HCT116 (cell line): ENCODE measurements at regions not wholly inside any gene's neighbourhood (a gene's known extent, or its start where the extent isn't known, plus 50 kb on each side); places are given as distances from the start of the nearest gene placed in this dataset.

Source experiments
- ATAC-seq: fragments of 200-7000 bp; cut with Tn5 transposase; 2 replicates; pipeline ENCODE4 v1.9.1; 2020; ENCODE audit warnings: mild to moderate bottlenecking, moderate library complexity
- BruUV-seq: library from RNA; stranded (reverse); fragments of 400-500 nt; replicated peaks from 2 replicates; lab custom pipeline; 2021; lab: Mats Ljungman, UMichigan
- CTCF ChIA-PET: fragments of 300-600 bp; sonication (Branson Sonifier 250); formaldehyde crosslinking; loops from one replicate; lab custom pipeline; 2021; ENCODE audit warnings: antibody characterized with exemption; lab: Charles Lee
- POLR2A ChIA-PET: fragments of 300-600, 350-600 bp; sonication (Branson Sonifier 250); formaldehyde crosslinking; loops from one replicate; lab custom pipeline; 2021; ENCODE audit warnings: antibody characterized with exemption; lab: Charles Lee
- RAD21 ChIA-PET, 2 experiments: fragments of 300-600 bp; sonication (Branson Sonifier 250); formaldehyde crosslinking; loops; one replicate each; lab custom pipeline; 2023; ENCODE audit warnings: low total read pairs in 2 of 2; ENCODE audit not compliant: uncharacterized antibody in 2 of 2, unreplicated experiment in 2 of 2, low non-redundant PET in 1 of 2; lab: Charles Lee
- DNase-seq: peaks from one replicate; pipeline ENCODE4 v3.0.0-alpha.2; 2010; ENCODE audit warnings: low read depth, low spot score
- H2AFZ ChIP-seq: fragments of 200-600 bp; shearing (Covaris generic), sonication (generic); 2 replicates; pipeline ENCODE4 v1.6.1; 2017; ENCODE audit warnings: low read depth, mixed run types, mixed read lengths, antibody characterized with exemption, low read length; ENCODE audit not compliant: poor library complexity, severe bottlenecking
- H3K27ac ChIP-seq: 2 replicates; pipeline ENCODE4 v1.5.1; 2012; ENCODE audit warnings: low read depth, low read length
- H3K27me3 ChIP-seq: fragments of 200-600 bp; sonication (generic); 2 replicates; pipeline ENCODE4 v1.6.1; 2016; ENCODE audit warnings: mixed run types, low read length, mixed read lengths; ENCODE audit not compliant: insufficient read depth
- H3K36me3 ChIP-seq, 2 experiments: fragments of 200-500 bp in 1 of 2; fragments of 200-600 bp in 1 of 2; sonication (Bioruptor generic) in 1 of 2; sonication (generic) in 1 of 2; 2 replicates each; pipeline versions ENCODE4 v1.5.1 to v1.6.1; 2014 to 2016; ENCODE audit warnings: low read length in 2 of 2, inconsistent platforms in 1 of 2, mixed read lengths in 1 of 2, mixed run types in 1 of 2; ENCODE audit not compliant: insufficient read depth in 2 of 2, control insufficient read depth in 1 of 2
- H3K4me1 ChIP-seq, 2 experiments: fragments of 200-600 bp in 1 of 2; sonication (generic) in 1 of 2; 2 replicates each; pipeline versions ENCODE4 v1.5.1 to v1.6.1; 2012 to 2017; ENCODE audit warnings: low read length in 2 of 2, inconsistent platforms in 1 of 2, mild to moderate bottlenecking in 1 of 2, mixed read lengths in 1 of 2, mixed run types in 1 of 2, moderate library complexity in 1 of 2; ENCODE audit not compliant: insufficient read depth in 2 of 2, control insufficient read depth in 1 of 2
- H3K4me2 ChIP-seq: fragments of 200-600 bp; sonication (generic); 2 replicates; pipeline ENCODE4 v1.6.1; 2017; ENCODE audit warnings: mixed run types, low read length, mixed read lengths
- H3K4me3 ChIP-seq, 2 experiments: fragments of 200-600 bp in 1 of 2; sonication (generic) in 1 of 2; replicated peaks in 1 of 2; 2 replicates each; pipeline ENCODE4 v1.5.1; 2011 to 2016; ENCODE audit warnings: low read length in 2 of 2, control low read depth in 1 of 2, low read depth in 1 of 2, mild to moderate bottlenecking in 1 of 2, mixed read lengths in 1 of 2, mixed run types in 1 of 2
- H3K79me2 ChIP-seq: fragments of 200-600 bp; sonication (generic); 2 replicates; pipeline ENCODE4 v1.6.1; 2017; ENCODE audit warnings: mild to moderate bottlenecking, mixed run types, low read length, moderate library complexity, mixed read lengths; ENCODE audit not compliant: insufficient read depth
- H3K9ac ChIP-seq: fragments of 200-600 bp; sonication (generic); 2 replicates; pipeline ENCODE4 v1.6.1; 2016; ENCODE audit warnings: low read length, mixed read lengths
- H3K9me2 ChIP-seq: fragments of 200-600 bp; sonication (generic), shearing (Covaris generic); 2 replicates; pipeline ENCODE4 v1.6.1; 2017; ENCODE audit warnings: mixed run types, mild to moderate bottlenecking, moderate library complexity; ENCODE audit not compliant: insufficient read depth
- H3K9me3 ChIP-seq, 2 experiments: fragments of 200-500 bp in 1 of 2; fragments of 200-600 bp in 1 of 2; sonication (Bioruptor generic) in 1 of 2; sonication (generic) in 1 of 2; 2 replicates each; pipeline ENCODE4 v1.6.1; 2014 to 2017; ENCODE audit warnings: low read length in 2 of 2, mixed read lengths in 2 of 2, inconsistent platforms in 1 of 2, low read depth in 1 of 2, mild to moderate bottlenecking in 1 of 2, mixed run types in 1 of 2, moderate library complexity in 1 of 2; ENCODE audit not compliant: control insufficient read depth in 1 of 2, insufficient read depth in 1 of 2
- H4K20me1 ChIP-seq: fragments of 200-600 bp; sonication (generic), shearing (Covaris generic); 2 replicates; pipeline ENCODE4 v1.6.1; 2017; ENCODE audit warnings: mixed run types, mild to moderate bottlenecking, moderate library complexity; ENCODE audit not compliant: insufficient read depth
- CBX3 ChIP-seq: IDR thresholded peaks from 2 replicates; pipeline ENCODE4 v1.6.1; 2012; ENCODE audit warnings: low read depth
- CEBPB ChIP-seq: IDR thresholded peaks from 2 replicates; pipeline ENCODE4 v1.6.1; 2012; ENCODE audit warnings: low read depth
- EGR1 ChIP-seq: IDR thresholded peaks from 2 replicates; pipeline ENCODE4 v1.6.1; 2012; ENCODE audit warnings: low read depth
- ELF1 ChIP-seq: IDR thresholded peaks from 2 replicates; pipeline ENCODE4 v1.6.1; 2012; ENCODE audit warnings: low read depth, borderline replicate concordance
- JUND ChIP-seq: IDR thresholded peaks from 2 replicates; pipeline ENCODE4 v1.6.1; 2012
- MAX ChIP-seq: IDR thresholded peaks from 2 replicates; pipeline ENCODE4 v1.6.1; 2012
- POLR2A ChIP-seq: IDR thresholded peaks from 2 replicates; pipeline ENCODE4 v1.7.0; 2011; ENCODE audit warnings: borderline replicate concordance; ENCODE audit not compliant: insufficient read depth, insufficient read length; ENCODE audit errors: extremely low read depth
- SIN3A ChIP-seq: IDR thresholded peaks from 2 replicates; pipeline ENCODE4 v1.6.1; 2012; ENCODE audit warnings: low read depth
- SP1 ChIP-seq: IDR thresholded peaks from 2 replicates; pipeline ENCODE4 v1.6.1; 2012; ENCODE audit warnings: low read depth
- TCF7L2 ChIP-seq: IDR thresholded peaks from 2 replicates; pipeline ENCODE4 v1.7.0; 2011; ENCODE audit warnings: borderline replicate concordance, inconsistent platforms; ENCODE audit not compliant: insufficient read depth, insufficient read length; ENCODE audit errors: extremely low read depth
- YY1 ChIP-seq: IDR thresholded peaks from 2 replicates; pipeline ENCODE4 v1.6.1; 2011; ENCODE audit warnings: low read length, low read depth, moderate library complexity, mild to moderate bottlenecking; ENCODE audit not compliant: insufficient replicate concordance; ENCODE audit errors: extremely low read depth
- ZFX ChIP-seq: fragments of 450-650 bp; IDR thresholded peaks from 2 replicates; pipeline ENCODE4 v1.6.1; 2017
- intact Hi-C: fragments of 100-400 bp; cut with micrococcal nuclease; formaldehyde crosslinking; loops from 2 replicates; pipeline ENCODE4 v1.10.0; 2022
- TF ChIP-seq, protein P1 (sequence below): IDR thresholded peaks from 2 replicates; pipeline ENCODE4 v1.6.1; 2011; ENCODE audit warnings: mild to moderate bottlenecking, low read length, moderate library complexity; ENCODE audit not compliant: insufficient replicate concordance; ENCODE audit errors: extremely low read depth

- TF ChIP-seq, protein P1, sequence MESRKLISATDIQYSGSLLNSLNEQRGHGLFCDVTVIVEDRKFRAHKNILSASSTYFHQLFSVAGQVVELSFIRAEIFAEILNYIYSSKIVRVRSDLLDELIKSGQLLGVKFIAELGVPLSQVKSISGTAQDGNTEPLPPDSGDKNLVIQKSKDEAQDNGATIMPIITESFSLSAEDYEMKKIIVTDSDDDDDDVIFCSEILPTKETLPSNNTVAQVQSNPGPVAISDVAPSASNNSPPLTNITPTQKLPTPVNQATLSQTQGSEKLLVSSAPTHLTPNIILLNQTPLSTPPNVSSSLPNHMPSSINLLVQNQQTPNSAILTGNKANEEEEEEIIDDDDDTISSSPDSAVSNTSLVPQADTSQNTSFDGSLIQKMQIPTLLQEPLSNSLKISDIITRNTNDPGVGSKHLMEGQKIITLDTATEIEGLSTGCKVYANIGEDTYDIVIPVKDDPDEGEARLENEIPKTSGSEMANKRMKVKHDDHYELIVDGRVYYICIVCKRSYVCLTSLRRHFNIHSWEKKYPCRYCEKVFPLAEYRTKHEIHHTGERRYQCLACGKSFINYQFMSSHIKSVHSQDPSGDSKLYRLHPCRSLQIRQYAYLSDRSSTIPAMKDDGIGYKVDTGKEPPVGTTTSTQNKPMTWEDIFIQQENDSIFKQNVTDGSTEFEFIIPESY: no peak
- TF ChIP-seq MAX (no peak), YY1 (no peak)
These were observed 74.3 kb upstream of the VGLL2 start (continued) for GRCh38 chr6:117191009-117191408.

- no peak overlapping the region for H3K4me2 ChIP-seq
- no peak overlapping the region for H3K9ac ChIP-seq
- no peak overlapping the region for H3K4me3 ChIP-seq
- no peaks in the 10 kb centered on the region for H4K20me1 ChIP-seq
- H3K79me2 ChIP-seq: no peaks in the 10 kb centered on the region
- no peaks in the 10 kb centered on the region for H3K27me3 ChIP-seq
- TF ChIP-seq TCF7L2: no peak
- TF ChIP-seq JUND: no peak
- no peak for TF ChIP-seq EGR1
- no peak for TF ChIP-seq ELF1
- TF ChIP-seq CBX3: no peak
- no peak for TF ChIP-seq CEBPB
- TF ChIP-seq POLR2A: no peak
- no peak for TF ChIP-seq SIN3A
- TF ChIP-seq MAX: no peak
- no peak for TF ChIP-seq ZFX
- TF ChIP-seq, protein P1: no peak
- TF ChIP-seq SP1: no peak
- TF ChIP-seq, all 23 proteins: peak for 0
- H3K9me2 ChIP-seq: no peaks in the 10 kb centered on the region
- DNase-seq (no peak), ATAC-seq (no peak)
- no peaks in the 10 kb centered on the region for H3K9me3 ChIP-seq
- ChIA-PET POLR2A (no interaction called here), CTCF (no interaction called here), RAD21 (no interaction called here)
- no peak overlapping the region for H2AFZ ChIP-seq
- intact Hi-C loops: no loop called here
- no peak overlapping the region for H3K27ac ChIP-seq
- BruUV-seq: no TSS peak
- H3K36me3 ChIP-seq: no peaks in the 10 kb centered on the region
- peaks cover 0 to 5% of the 10 kb centered on the region in 2 experiments; a peak in 1 of 4 replicates for H3K4me1 ChIP-seq
These were observed 73.9 kb upstream of the VGLL2 start for GRCh38 chr6:117191448-117191847.
